NCI-H510A treated with DMSO at 0.1 percent for 48 hours (cell line): ENCODE measurements at regions not wholly inside any gene's neighbourhood (a gene's known extent, or its start where the extent isn't known, plus 50 kb on each side); places are given as distances from the start of the nearest gene placed in this dataset.
"Not testable (repeated sequence)": the region's sequence is repeated elsewhere in the genome, so short reads cannot be mapped to it uniquely, and the experiment has no call there.

Source experiments
- DNase-seq: peaks from one replicate; lab custom pipeline; 2025; lab: John Stamatoyannopoulos, UW

DNA sequence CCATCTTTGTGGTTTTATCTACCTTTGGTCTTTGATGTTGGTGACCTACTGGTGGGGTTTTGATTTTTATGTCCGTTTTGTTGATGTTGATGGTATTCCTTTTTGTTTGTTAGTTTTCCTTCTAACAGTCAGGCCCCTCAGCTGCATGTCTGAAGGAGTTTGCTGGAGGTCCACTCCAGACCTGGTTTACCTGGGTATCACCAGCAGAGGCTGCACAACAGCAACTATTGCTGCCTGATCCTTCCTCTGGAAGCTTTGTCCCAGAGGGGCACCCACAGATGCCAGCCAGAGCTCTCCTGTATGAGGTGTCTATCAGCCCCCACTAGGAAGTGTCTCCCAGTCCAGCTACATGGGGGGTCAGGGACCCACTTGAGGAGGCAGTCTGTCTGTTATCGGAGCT is 199.3 kb upstream of the WDFY3 start:
- DNase-seq, result peak; percentile 42

DNA sequence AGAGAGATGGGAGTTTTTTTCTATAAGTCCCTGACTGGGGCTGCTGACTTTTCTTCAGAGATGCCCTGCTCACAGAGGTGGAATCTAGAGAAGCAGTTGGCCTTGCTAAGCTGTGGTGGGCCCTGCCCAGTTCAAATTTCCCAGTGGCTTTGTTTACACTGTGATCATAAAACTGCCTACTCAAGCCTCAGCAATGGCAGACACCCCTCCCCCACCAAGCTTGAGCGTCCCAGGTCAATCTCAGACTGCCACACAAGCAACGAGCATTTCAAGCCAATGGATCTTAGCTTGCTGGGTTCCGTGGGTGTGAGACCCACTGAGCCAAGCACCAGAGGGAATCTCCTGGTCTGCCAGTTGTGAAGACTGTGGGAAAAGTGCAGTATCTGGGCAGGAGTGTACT is 199.8 kb upstream of the WDFY3 start:
- DNase-seq, result peak; percentile 72

DNA sequence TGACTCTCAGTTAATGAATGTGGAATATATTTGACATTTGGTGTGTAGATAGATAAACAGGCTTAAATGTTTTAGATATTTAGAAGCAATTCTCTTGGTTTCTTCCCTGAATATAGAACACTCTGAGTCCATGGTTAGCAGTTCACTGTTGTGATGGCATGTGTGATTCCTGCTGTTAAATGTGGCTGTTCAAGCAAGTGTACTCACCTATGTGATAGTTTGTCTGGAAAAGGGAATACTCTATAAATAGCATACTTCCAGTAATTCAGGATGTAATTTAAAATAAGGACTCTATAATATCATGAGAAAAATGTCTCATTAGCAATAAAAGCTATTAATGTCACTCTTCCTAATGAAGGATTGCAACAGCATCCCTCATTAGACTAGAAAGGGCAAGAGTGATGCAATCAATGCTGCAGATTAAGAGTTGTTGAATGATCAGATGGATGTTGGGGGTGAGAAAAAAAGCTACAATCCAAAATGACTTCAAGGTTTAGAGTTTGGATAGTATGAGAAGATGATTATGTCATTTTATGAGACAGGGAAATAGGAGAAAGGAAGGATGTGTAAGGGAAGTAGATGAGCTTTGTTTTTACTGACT is 201.8 kb upstream of the WDFY3 start:
- no peak for DNase-seq

DNA sequence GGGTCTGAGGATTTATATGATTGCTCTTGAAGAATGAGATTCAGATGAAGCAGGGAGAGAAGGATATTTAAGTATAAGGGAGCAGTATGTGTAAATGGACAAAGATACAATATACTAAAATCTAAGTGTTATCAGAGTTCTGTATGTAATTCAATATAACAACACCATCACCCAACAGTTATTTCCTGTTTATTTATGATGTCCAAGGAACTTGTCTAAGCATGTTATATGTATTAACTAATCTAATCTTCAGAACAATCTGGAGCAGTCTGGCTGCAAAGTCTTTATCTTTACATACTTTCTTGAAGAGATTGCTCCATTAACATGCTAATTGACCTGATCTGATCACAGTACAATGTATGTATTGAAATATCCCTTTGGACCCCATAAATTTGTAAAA is 203.8 kb upstream of the WDFY3 start:
- no peak for DNase-seq

DNA sequence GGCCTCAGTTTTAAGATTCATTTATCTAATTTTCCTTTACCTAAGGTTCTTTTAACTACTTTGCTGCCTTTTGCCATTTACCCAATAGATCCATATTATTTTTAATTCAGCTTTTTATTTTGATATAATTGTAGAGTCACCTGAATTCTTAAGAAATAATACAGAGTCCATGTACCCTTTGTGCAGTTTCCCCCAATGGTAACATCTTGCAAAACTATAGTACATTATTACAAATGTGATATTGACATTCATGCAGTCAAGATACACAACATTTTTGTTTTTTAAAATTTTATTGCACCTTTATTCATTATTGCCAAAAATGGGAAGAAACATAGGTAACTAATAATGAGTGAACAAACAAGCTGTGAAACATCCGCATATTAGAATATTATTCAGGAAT is 208.7 kb upstream of the WDFY3 start:
- no peak for DNase-seq

DNA sequence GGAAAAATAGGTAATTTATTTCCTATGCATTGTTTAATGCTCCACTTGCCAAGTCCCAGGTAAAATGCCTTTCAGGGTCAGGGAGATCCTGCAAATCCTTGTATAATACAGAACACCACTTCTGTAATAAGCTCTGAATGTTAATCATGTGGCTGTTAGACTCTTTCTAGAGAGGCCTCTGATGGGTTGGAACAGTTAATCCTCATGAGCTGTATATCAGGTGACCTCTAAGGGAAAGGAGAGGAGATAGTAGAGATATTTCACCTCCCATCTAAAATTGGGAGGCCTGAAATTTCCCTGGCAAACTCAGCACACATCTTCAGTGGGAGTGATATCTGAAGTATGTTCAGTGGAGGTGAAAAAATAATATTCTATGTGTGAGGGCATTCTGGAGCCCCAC is 210.6 kb upstream of the WDFY3 start:
- no peak for DNase-seq

DNA sequence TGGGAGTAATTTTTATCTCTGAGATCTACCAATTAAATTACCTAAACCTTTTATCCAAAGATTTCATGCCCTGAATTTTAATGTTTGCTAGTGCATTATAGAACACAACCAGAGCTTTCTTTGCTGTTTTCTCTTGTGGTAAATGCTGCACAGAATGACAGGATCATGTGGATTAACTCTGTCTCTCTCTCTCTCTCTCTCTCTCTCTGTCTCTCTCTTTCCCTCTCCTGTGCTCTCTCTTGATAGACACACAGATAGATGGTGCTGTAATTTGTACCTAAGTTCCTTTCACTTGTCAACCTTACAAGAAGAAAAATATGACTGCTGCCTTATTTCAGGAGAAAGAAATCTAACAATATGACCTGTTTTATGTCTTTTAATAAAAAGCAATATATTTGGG is 211.2 kb upstream of the WDFY3 start:
- DNase-seq, result no peak

DNA sequence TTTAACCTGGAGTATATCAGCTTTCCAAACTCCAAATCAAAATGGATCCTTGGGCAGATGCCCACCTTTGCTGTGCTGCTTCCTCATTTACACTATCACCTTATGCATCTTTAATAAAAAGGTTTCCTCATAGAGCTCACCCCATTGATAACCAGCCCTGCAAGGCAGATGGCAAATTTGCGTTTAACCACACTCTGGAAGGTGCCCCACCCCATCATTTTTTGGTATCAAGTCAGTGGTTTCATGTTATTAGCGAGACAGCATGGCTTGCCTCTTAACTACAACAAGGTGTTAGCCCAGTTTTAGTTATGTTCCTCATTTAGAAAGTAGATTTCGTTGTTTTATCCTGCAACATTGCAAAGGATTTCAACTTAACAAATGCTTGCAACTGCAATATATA is 214.0 kb upstream of the WDFY3 start:
- DNase-seq, result no peak

DNA sequence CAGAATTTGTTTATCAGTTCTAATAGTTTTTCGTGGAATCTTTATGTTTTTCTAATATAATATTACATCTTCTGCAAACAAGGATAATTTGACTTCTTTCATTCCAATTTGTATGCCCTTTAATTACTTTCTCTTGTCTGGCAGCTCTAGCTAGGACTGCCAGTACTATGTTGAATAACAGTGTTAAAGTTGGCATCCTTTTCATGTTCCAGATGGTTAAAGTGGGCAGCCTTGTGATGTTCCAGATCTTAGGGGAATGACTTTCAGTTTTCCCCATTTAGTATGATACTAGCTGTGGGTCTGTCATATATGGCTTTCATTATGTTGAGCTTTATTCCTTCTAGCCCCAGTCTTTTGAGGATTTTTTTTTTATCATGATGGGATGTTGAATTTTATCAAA is 220.6 kb upstream of the WDFY3 start:
- no peak for DNase-seq

DNA sequence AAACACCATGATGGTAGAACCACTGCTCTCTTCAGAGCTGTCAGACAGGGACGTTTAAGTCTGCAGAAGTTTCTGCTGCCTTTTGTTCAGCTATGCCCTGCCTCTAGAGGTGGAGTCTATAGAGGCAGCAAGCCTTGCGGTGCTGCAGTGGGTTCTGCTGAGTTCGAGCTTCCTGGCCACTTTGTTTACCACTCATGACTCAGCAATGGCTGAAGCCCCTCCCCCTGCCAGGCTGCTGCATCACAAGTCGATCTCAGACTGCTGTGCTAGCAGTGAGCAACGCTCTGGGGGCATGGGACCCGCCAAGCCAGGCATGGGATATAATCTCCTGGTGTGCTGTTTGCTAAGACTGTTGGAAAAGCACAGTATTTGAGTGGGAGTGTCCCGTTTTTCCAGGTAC is 229.5 kb upstream of the WDFY3 start:
- DNase-seq, result not testable (repeated sequence)

DNA sequence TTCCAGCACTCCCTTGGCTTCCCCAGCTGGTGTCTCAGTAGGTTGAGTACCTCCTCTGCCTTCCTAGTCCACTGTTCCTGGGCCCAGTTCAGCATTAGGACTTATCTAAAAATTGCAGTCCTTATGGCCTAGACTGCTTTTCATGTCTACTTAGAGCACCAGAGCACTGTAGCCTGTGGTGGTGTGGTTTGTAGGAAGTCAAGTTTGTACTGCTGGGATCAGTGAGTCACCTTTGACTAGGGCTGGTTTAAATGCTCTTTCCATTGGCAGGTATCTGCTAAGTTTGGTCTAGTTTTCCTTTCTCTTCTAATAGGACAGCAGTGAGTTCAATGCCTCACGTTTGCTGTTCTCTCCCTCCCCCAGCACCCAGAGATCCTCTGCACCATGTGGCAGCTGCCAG is 233.6 kb upstream of the WDFY3 start:
- DNase-seq, result no peak

DNA sequence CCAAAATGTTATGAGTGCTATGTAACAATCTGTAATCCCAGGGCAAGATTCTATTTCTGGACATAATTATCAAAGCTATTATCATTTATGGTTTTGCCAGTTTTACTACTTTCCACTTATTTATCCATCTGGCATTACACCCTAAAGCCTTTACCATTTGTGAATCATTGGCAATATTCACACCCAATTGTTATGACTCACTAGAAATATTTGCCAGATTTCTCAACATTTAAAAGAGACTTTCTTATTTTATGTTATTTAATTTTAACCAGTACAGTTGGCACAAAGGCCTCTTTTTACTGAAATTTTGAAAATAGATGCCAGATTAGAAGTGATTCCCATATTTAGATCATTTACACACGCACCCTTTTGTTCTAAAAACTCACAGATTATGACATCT is 242.7 kb upstream of the WDFY3 start:
- DNase-seq, result no peak

DNA sequence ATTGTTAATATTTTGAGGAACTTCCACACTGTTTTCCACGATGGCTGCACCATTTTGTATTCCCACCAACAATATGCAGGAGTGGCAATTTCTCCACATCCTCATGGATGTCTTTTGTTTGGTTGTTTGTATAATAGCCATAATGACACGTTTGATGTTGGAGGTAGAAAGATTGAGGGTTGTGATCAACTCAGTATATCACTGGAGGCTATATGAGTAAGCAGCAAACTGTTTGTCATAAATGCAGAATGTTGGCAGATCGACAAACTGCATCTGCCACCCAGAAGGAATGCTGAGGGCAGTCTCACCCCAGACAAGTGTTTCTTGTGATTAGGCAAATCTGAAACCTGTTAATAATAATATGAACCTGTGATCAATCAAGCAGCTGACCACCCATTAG is 243.9 kb upstream of the WDFY3 start:
- DNase-seq, result no peak

DNA sequence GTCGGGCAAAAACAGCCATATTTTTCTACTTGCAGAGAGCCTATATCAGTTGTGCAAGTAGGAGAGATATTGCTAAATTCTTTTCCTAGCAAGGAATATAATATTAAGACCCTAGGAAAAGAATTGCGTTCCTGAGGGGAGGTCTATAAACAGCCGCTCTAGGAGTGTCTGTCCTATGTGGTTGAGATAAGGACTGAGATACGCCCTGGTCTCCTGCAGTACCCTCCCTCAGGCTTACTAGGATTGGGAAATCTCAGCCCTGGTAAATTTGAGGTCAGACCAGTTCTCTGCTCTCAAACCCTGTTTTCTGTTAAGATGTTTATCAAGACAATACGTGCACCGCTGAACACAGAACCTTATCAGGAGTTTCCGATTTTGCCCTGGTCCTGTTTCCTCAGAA is 250.1 kb upstream of the WDFY3 start:
- not testable (repeated sequence) for DNase-seq

DNA sequence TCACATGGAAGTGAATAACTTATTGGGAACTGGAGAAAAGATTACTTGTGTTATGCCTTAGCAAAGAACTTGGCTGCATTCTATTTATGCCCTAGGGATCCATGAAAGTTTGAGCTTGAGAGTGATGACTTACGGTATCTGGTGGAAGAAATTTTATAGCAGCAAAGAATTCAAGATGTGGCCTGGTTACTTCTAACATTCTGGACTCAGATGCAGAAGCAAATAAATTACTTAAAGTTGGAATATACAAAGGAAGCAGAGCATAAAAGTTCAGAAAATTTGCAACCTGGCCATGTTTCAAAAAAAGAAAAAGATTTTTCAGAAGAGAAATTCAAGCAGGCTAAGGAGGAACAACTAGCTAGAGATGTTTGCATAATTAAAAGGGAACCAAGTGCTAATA is 252.3 kb upstream of the WDFY3 start:
- no peak for DNase-seq

DNA sequence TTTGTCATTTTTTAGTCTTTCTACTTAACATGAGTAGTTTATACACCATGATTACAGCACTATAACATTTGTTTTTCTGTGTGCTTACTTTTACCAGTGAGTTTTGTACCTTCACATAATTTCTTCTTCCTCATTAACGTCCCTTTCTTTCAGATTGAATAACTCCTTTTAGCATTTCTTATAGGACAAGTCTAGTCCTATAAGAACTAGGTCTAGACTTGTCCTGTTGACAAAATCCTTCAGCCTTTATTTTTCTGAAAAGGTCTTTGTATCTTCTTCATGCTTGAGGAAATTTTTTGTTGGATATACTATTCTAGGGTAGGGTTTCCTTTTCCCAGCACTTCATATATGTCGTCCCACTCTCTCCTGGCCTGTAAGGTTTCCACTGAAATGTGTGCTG is 253.3 kb upstream of the ARHGAP24 start:
- DNase-seq, result no peak

DNA sequence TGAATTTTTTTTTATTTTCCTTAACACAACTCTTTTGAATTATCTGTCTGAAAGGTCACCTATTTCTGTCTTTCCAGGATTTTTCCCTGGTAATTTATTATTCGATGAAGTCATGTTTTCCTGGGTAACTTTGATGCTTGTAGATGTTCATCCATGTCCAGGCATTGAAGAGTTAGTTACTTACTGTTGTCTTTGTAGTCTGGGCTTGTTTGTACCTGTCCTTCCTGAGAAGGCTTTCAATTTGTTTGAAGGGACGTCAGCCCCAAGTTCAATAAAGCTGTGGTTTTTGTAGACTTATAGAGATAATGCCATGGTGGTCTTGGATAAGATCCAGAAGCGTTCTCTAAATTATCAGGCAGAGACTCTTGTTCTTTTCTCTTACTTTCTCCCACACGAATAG is 252.4 kb upstream of the ARHGAP24 start:
- DNase-seq, result no peak

DNA sequence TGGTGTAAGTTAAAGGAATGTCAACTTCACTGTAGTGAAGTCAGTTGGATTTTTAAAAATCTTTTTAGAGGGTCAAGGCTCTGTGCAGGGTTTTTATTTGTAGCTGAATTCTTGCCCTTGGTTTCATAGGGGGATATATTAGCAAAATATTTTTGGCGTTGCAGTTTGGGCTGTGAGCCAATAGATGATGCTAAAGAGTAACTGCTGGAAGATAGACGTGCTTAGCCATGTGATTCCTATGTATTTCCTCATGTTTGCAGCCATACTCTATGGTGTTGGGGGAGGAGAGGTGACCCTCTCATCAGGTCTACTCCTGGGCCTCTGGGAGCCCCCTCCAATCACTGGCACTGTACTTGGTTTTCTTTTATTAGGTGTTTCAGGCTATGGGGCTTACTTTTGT is 246.7 kb upstream of the ARHGAP24 start:
- DNase-seq, result no peak

DNA sequence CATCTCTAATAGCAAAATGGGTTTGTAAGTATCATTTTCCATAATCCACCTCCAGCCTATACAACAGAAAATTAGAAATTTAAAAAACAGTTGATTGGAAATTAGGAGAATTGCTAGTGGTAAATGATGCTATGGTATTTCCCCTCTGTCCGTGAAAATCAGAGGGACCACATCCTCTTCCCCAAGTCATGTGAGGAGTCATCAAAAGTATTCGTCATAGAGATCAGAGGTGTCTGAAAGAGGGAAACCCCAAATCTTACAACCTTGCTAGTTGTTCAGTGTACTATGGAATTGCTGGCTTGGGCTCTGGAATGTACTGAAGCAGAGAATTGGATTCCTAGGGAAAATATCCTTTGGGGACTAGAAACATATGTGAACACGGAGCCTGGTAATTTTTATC is 241.4 kb upstream of the ARHGAP24 start:
- DNase-seq, result no peak

DNA sequence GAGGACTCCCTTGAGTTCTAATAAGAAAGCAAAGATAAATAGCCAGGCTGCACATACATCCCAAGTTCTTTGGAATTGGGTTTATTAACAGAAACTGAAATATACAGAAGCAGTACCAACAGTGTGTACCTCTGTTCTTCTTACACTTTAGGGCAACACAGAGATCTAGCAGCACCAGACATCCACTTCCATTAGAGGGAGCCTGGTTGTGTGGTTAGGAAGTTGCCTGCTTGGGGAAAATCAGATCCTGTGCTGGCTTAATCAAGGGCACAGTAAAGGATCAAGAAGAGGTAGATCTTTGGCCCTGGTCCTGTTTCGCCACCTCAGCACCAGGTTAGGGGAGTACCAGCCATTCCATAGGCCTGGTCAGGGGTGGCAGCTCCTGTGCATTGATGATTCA is 231.1 kb upstream of the ARHGAP24 start:
- DNase-seq, result peak; percentile 6

DNA sequence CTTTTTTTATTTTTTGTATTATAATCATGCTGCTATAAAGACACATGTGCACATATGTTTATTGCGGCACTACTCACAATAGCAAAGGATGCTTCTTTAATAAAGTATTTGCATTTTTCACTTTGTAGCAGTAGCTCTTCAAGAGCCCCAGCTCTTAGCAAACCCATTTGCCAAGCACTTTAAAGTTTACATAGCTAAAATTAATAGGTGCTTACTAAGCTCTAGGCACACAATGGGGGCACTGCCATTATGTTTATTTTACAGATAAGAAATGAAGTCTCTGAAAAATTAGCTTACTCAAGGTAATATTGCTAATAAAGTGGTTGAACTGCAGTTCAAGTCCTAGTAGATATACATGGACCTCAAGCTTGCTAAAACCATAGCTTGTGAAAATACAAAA is 230.3 kb upstream of the ARHGAP24 start:
- no peak for DNase-seq

DNA sequence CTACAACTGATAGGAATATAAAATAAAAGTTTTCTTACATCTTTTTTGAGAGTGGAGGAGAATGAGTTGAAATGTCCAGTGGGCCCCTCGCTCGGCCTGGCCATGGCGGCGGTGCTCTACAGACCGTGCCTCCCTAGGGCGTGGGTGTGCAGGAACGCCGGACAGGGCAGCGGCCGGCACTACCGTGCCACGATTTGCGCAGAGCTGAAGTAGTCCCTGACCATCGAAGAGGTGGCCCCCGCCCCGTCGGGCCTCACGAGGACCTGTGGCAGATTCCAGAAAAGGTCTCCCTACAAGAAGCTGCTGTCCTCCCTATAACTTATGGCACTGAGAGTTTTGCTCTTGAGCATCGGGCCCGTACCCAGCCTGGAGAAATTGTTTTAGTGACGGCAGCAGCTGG is 228.9 kb upstream of the ARHGAP24 start:
- no peak for DNase-seq

DNA sequence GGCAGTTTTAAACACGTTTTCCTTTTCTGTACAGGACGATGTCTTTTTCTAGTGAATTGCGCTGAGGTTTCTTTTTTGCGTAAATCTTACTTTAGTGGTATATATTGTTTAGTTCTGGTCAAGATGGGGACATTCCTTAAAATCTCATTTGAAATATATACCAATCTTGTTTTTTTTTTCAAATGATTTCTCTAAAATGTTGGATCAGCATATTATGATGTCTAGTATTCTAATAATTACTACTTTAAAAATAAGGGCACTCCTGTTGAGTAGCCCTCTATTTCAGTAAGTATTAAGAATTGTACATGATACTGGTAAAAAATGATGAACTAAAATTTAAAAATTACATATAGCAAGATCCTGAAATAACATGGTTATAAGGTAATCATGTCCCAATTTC is 224.1 kb upstream of the ARHGAP24 start:
- DNase-seq, result no peak

DNA sequence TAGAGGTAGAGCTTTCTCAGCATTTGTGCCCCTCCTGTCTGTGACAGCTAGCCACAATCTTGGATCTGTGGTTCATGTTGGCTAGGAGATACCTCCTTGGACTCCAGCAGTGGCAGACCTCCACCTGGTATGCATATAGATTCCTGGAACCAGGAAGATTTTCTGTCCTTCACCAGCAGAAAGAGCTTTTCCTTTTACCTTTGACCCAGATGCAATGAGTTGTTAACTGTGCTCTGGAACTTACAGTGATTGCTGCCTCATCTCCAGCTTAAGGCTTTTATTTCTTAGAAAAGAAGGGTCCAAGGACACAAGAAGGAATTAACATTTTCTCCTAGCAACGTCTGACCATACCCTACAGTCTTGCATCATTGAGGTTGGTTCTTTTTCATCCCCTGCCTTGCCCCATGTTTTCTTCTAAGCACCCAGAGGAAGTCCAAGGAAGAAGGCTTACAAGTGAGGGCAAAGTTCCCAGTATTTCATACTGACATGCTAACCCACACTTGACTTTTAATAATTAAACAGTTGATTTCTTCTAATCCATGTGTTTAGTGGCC is 217.1 kb upstream of the ARHGAP24 start:
- no peak for DNase-seq

DNA sequence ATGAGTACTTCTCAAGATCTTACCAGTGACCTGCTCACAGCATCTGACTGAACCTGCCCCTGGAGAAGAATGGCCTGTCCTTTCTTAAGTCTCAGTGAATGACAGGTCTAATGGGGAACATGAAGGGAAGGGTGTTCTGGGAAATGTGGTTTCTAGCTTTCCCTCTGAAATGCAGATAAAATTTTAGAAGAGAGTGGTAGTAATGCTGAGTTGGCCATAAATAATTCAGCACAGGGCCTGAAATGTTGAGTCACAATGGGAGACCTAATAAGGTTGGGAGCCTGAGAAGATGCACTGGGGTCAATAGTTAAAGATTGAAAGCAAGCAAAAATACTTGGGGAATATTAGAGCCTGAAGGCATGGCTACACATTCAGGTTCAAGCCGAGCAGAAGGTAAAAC is 214.9 kb upstream of the ARHGAP24 start:
- DNase-seq, result no peak
